ENCODE measurements at regions not wholly inside any gene's neighbourhood (a gene's known extent, or its start where the extent isn't known, plus 50 kb on each side); places are given as distances from the start of the nearest gene placed in this dataset.

- TF ChIP-seq POLR2A (IDR thresholded peaks at IDR 0.05; ENCODE audit: low read depth, low read length) (no peak), POLR2AphosphoS5 (IDR thresholded peaks at IDR 0.05; ENCODE audit: low read depth, low read length) (no peak), TAF1 (IDR thresholded peaks at IDR 0.05; ENCODE audit: low read depth, low read length) (no peak), SPI1 (IDR thresholded peaks at IDR 0.05; ENCODE audit: low read depth, low read length) (no peak)
Observed at GRCh38 chr5:82360022-82360421, 81.9 kb upstream of the RPS23 start.
